ENCODE measurements at regions not wholly inside any gene's neighbourhood (a gene's known extent, or its start where the extent isn't known, plus 50 kb on each side); places are given as distances from the start of the nearest gene placed in this dataset.

- Mint-ChIP-seq H3K9me3 (no peaks in the 10 kb centered on the region), H3K4me3 (no peak overlapping the region), H3K4me1 (no peaks in the 10 kb centered on the region), H3K36me3 (ENCODE audit: low read depth) (no peaks in the 10 kb centered on the region), H3K27me3 (no peaks in the 10 kb centered on the region), H3K27ac (no peak overlapping the region)
- no peak for DNase-seq
- intact Hi-C loops (cut with micrococcal nuclease): no loop called here
Measured at GRCh38 chr10:128519581-128519980, 393.4 kb upstream of the MKI67 start.

- intact Hi-C loops (cut with micrococcal nuclease): no loop called here
- H3K36me3 Mint-ChIP-seq (ENCODE audit: low read depth): no peaks in the 10 kb centered on the region
- H3K4me3 Mint-ChIP-seq: no peak overlapping the region
- H3K27ac Mint-ChIP-seq: no peak overlapping the region
- no peaks in the 10 kb centered on the region for H3K4me1 Mint-ChIP-seq
- no peak for DNase-seq
- no peaks in the 10 kb centered on the region for H3K9me3 Mint-ChIP-seq
- no peaks in the 10 kb centered on the region for H3K27me3 Mint-ChIP-seq
Measured at GRCh38 chr10:128520211-128520815, 394.1 kb upstream of the MKI67 start.

GRCh38 chr10:128522551-128523308, 396.5 kb upstream of the MKI67 start:
- Mint-ChIP-seq H3K4me1 (no peaks in the 10 kb centered on the region), H3K27me3 (no peaks in the 10 kb centered on the region), H3K36me3 (ENCODE audit: low read depth) (no peaks in the 10 kb centered on the region), H3K27ac (no peak overlapping the region), H3K4me3 (no peak overlapping the region), H3K9me3 (no peaks in the 10 kb centered on the region)
- intact Hi-C loops (cut with micrococcal nuclease): no loop called here
- no peak for DNase-seq

GRCh38 chr10:128525444-128525843, 399.2 kb upstream of the MKI67 start:
- intact Hi-C loops (cut with micrococcal nuclease): no loop called here
- Mint-ChIP-seq H3K27ac (no peak overlapping the region), H3K9me3 (no peaks in the 10 kb centered on the region), H3K4me3 (no peak overlapping the region), H3K4me1 (no peaks in the 10 kb centered on the region), H3K36me3 (ENCODE audit: low read depth) (no peaks in the 10 kb centered on the region), H3K27me3 (no peaks in the 10 kb centered on the region)
- DNase-seq: no peak

- DNase-seq: no peak
- Mint-ChIP-seq H3K4me1 (no peaks in the 10 kb centered on the region), H3K4me3 (no peak overlapping the region), H3K27ac (no peak overlapping the region), H3K36me3 (ENCODE audit: low read depth) (no peaks in the 10 kb centered on the region), H3K27me3 (no peaks in the 10 kb centered on the region), H3K9me3 (no peaks in the 10 kb centered on the region)
- intact Hi-C loops (cut with micrococcal nuclease): no loop called here
Measured at GRCh38 chr10:128525936-128526335, 399.7 kb upstream of the MKI67 start.

- Mint-ChIP-seq H3K27ac (no peak overlapping the region), H3K4me3 (no peak overlapping the region), H3K4me1 (no peaks in the 10 kb centered on the region), H3K36me3 (ENCODE audit: low read depth) (no peaks in the 10 kb centered on the region), H3K9me3 (no peaks in the 10 kb centered on the region), H3K27me3 (no peaks in the 10 kb centered on the region)
- intact Hi-C loops (cut with micrococcal nuclease): no loop called here
- DNase-seq: no peak
Measured at GRCh38 chr10:128526791-128527375, 400.7 kb upstream of the MKI67 start.

GRCh38 chr10:128527711-128528110, 401.5 kb upstream of the MKI67 start:
- Mint-ChIP-seq H3K4me3 (no peak overlapping the region), H3K4me1 (no peaks in the 10 kb centered on the region), H3K27me3 (no peaks in the 10 kb centered on the region), H3K27ac (no peak overlapping the region), H3K36me3 (ENCODE audit: low read depth) (no peaks in the 10 kb centered on the region), H3K9me3 (no peaks in the 10 kb centered on the region)
- DNase-seq: no peak
- intact Hi-C loops (cut with micrococcal nuclease): no loop called here

GRCh38 chr10:128528167-128528566, 401.9 kb upstream of the MKI67 start:
- H3K4me1 Mint-ChIP-seq: no peaks in the 10 kb centered on the region
- intact Hi-C loops (cut with micrococcal nuclease): no loop called here
- DNase-seq: no peak
- no peak overlapping the region for H3K27ac Mint-ChIP-seq
- H3K4me3 Mint-ChIP-seq: no peak overlapping the region
- H3K36me3 Mint-ChIP-seq (ENCODE audit: low read depth): no peaks in the 10 kb centered on the region
- H3K27me3 Mint-ChIP-seq: no peaks in the 10 kb centered on the region
- H3K9me3 Mint-ChIP-seq: no peaks in the 10 kb centered on the region

- H3K27me3 Mint-ChIP-seq: no peaks in the 10 kb centered on the region
- intact Hi-C loops (cut with micrococcal nuclease): no loop called here
- H3K4me1 Mint-ChIP-seq: no peaks in the 10 kb centered on the region
- H3K4me3 Mint-ChIP-seq: no peak overlapping the region
- no peaks in the 10 kb centered on the region for H3K9me3 Mint-ChIP-seq
- H3K27ac Mint-ChIP-seq: no peak overlapping the region
- H3K36me3 Mint-ChIP-seq (ENCODE audit: low read depth): no peaks in the 10 kb centered on the region
- DNase-seq: no peak
Measured at GRCh38 chr10:128528781-128529180, 402.6 kb upstream of the MKI67 start.

- no peak for DNase-seq
- H3K4me3 Mint-ChIP-seq: no peak overlapping the region
- no peaks in the 10 kb centered on the region for H3K27me3 Mint-ChIP-seq
- H3K36me3 Mint-ChIP-seq (ENCODE audit: low read depth): no peaks in the 10 kb centered on the region
- no peaks in the 10 kb centered on the region for H3K4me1 Mint-ChIP-seq
- no peak overlapping the region for H3K27ac Mint-ChIP-seq
- intact Hi-C loops (cut with micrococcal nuclease): no loop called here
- H3K9me3 Mint-ChIP-seq: no peaks in the 10 kb centered on the region
Measured at GRCh38 chr10:128529225-128529624, 403.0 kb upstream of the MKI67 start.

- Mint-ChIP-seq H3K36me3 (ENCODE audit: low read depth) (no peaks in the 10 kb centered on the region), H3K4me1 (no peaks in the 10 kb centered on the region), H3K4me3 (no peak overlapping the region), H3K27me3 (peaks cover 3% of the 10 kb centered on the region), H3K9me3 (no peaks in the 10 kb centered on the region), H3K27ac (no peak overlapping the region)
- intact Hi-C loops (cut with micrococcal nuclease): no loop called here
- DNase-seq: no peak
Measured at GRCh38 chr10:128530301-128530700, 404.1 kb upstream of the MKI67 start.

GRCh38 chr10:128530946-128531345, 404.7 kb upstream of the MKI67 start:
- H3K27ac Mint-ChIP-seq: no peak overlapping the region

GRCh38 chr10:128534686-128535085, 408.5 kb upstream of the MKI67 start:
- Mint-ChIP-seq H3K4me3 (no peak overlapping the region), H3K27ac (no peak overlapping the region), H3K27me3 (peaks cover 27% of the 10 kb centered on the region), H3K9me3 (no peaks in the 10 kb centered on the region), H3K36me3 (ENCODE audit: low read depth) (no peaks in the 10 kb centered on the region), H3K4me1 (no peaks in the 10 kb centered on the region)
- no peak for DNase-seq
- intact Hi-C loops (cut with micrococcal nuclease): no loop called here

More at GRCh38 chr10:128530946-128531345, 404.7 kb upstream of the MKI67 start:
- H3K36me3 Mint-ChIP-seq (ENCODE audit: low read depth): no peaks in the 10 kb centered on the region
- H3K4me1 Mint-ChIP-seq: no peaks in the 10 kb centered on the region
- H3K27me3 Mint-ChIP-seq: peaks cover 4% of the 10 kb centered on the region
- no peak for DNase-seq
- H3K9me3 Mint-ChIP-seq: no peaks in the 10 kb centered on the region
- intact Hi-C loops (cut with micrococcal nuclease): no loop called here
- no peak overlapping the region for H3K4me3 Mint-ChIP-seq

- DNase-seq: no peak
- Mint-ChIP-seq H3K27ac (no peak overlapping the region), H3K36me3 (ENCODE audit: low read depth) (no peaks in the 10 kb centered on the region), H3K4me1 (no peaks in the 10 kb centered on the region), H3K27me3 (peaks cover 39% of the 10 kb centered on the region), H3K9me3 (no peaks in the 10 kb centered on the region), H3K4me3 (no peak overlapping the region)
- intact Hi-C loops (cut with micrococcal nuclease): no loop called here
Measured at GRCh38 chr10:128536259-128536658, 410.0 kb upstream of the MKI67 start.

All from activated CD4-positive, alpha-beta T cell treated with anti-CD3 and anti-CD28 coated beads, Interleukin-2, amount 10 ng/mL, durations not matched to agents 24 days and 14 days (primary cell).